Ishikawa (cell line): ENCODE measurements at regions not wholly inside any gene's neighbourhood (a gene's known extent, or its start where the extent isn't known, plus 50 kb on each side); places are given as distances from the start of the nearest gene placed in this dataset.

ENCODE experiments used
- CEBPB ChIP-seq: IDR thresholded peaks from 2 replicates; pipeline ENCODE4 v1.6.1; 2012
- CREB1 ChIP-seq: IDR thresholded peaks from 2 replicates; pipeline ENCODE4 v1.6.1; 2012; ENCODE audit warnings: low read depth
- EGR1 ChIP-seq: IDR thresholded peaks from 2 replicates; pipeline ENCODE4 v1.6.1; 2012
- EP300 ChIP-seq: IDR thresholded peaks from 2 replicates; pipeline ENCODE4 v1.6.1; 2012; ENCODE audit warnings: borderline replicate concordance
- FOXM1 ChIP-seq: IDR thresholded peaks from 2 replicates; pipeline ENCODE4 v1.6.1; 2012; ENCODE audit warnings: low read depth, borderline replicate concordance
- MAX ChIP-seq: IDR thresholded peaks from 2 replicates; pipeline ENCODE4 v1.6.1; 2012
- NFIC ChIP-seq: IDR thresholded peaks from 2 replicates; pipeline ENCODE4 v1.6.1; 2012
- RAD21 ChIP-seq: IDR thresholded peaks from 2 replicates; pipeline ENCODE4 v1.6.1; 2012; ENCODE audit warnings: low read depth
- TAF1 ChIP-seq: IDR thresholded peaks from 2 replicates; pipeline ENCODE4 v1.6.1; 2012; ENCODE audit warnings: low read depth, mild to moderate bottlenecking
- TCF12 ChIP-seq: IDR thresholded peaks from 2 replicates; pipeline ENCODE4 v1.6.1; 2012; ENCODE audit warnings: low read depth
- TEAD4 ChIP-seq: IDR thresholded peaks from 2 replicates; pipeline ENCODE4 v1.6.1; 2012
- USF1 ChIP-seq: IDR thresholded peaks from 2 replicates; pipeline ENCODE4 v1.6.1; 2012
- YY1 ChIP-seq: IDR thresholded peaks from 2 replicates; pipeline ENCODE4 v1.6.1; 2012; ENCODE audit warnings: low read depth
- ZBTB7A ChIP-seq: IDR thresholded peaks from 2 replicates; pipeline ENCODE4 v1.6.1; 2012; ENCODE audit warnings: low read depth
- TF ChIP-seq, protein P1 (sequence below): IDR thresholded peaks from 2 replicates; pipeline ENCODE4 v1.6.1; 2012; ENCODE audit warnings: low read depth, mild to moderate bottlenecking

GRCh38 chr4:165630671-165631070, 242.4 kb upstream of the TLL1 start:
- TF ChIP-seq RAD21: no peak
- no peak for TF ChIP-seq CREB1

GRCh38 chr4:165631208-165631894, 241.7 kb upstream of the TLL1 start:
- TF ChIP-seq RAD21 (no peak), TAF1 (no peak), NFIC (no peak), ZBTB7A (no peak), TCF12 (no peak), YY1 (no peak), TEAD4 (no peak), CREB1 (no peak), FOXM1 (no peak), USF1 (no peak)
- TF ChIP-seq, protein P1, sequence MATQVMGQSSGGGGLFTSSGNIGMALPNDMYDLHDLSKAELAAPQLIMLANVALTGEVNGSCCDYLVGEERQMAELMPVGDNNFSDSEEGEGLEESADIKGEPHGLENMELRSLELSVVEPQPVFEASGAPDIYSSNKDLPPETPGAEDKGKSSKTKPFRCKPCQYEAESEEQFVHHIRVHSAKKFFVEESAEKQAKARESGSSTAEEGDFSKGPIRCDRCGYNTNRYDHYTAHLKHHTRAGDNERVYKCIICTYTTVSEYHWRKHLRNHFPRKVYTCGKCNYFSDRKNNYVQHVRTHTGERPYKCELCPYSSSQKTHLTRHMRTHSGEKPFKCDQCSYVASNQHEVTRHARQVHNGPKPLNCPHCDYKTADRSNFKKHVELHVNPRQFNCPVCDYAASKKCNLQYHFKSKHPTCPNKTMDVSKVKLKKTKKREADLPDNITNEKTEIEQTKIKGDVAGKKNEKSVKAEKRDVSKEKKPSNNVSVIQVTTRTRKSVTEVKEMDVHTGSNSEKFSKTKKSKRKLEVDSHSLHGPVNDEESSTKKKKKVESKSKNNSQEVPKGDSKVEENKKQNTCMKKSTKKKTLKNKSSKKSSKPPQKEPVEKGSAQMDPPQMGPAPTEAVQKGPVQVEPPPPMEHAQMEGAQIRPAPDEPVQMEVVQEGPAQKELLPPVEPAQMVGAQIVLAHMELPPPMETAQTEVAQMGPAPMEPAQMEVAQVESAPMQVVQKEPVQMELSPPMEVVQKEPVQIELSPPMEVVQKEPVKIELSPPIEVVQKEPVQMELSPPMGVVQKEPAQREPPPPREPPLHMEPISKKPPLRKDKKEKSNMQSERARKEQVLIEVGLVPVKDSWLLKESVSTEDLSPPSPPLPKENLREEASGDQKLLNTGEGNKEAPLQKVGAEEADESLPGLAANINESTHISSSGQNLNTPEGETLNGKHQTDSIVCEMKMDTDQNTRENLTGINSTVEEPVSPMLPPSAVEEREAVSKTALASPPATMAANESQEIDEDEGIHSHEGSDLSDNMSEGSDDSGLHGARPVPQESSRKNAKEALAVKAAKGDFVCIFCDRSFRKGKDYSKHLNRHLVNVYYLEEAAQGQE: no peak

GRCh38 chr4:165631912-165632311, 241.1 kb upstream of the TLL1 start:
- TF ChIP-seq ZBTB7A (no peak), TEAD4 (no peak), USF1 (no peak), FOXM1 (no peak), CEBPB (no peak), YY1 (no peak), EP300 (no peak), NFIC (no peak), CREB1 (no peak), EGR1 (no peak), TCF12 (no peak)
- TF ChIP-seq, protein P1: no peak

DNA sequence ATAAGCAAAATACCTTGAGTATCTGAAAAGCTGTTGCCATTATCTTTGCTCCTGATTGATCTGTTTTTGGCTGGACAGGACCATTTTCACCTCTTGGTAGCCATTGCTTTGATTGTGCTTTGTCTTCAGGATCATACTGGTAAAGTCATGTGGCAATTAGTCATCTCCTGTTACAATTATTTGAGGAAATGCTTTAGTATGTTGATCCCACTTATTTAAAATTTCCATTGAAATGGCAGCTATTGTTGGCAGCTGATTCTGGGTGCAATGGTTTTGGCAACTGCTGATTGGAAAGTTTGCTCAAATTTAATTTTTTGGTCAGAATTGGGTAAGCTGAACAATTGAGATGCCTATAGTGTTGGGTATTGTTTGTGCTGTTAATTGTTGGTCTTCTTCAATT, 238.3 kb upstream of the TLL1 start:
- TF ChIP-seq NFIC (no peak), EGR1 (no peak), CEBPB (no peak), RAD21 (no peak), CREB1 (no peak), FOXM1 (no peak), MAX (no peak), EP300 (no peak), TAF1 (no peak), YY1 (no peak), ZBTB7A (no peak), TCF12 (no peak), TEAD4 (no peak), USF1 (no peak)
- TF ChIP-seq, protein P1: no peak

GRCh38 chr4:165635381-165635780, 237.7 kb upstream of the TLL1 start:
- TF ChIP-seq RAD21: no peak
- TF ChIP-seq TEAD4: no peak
- no peak for TF ChIP-seq FOXM1
- TF ChIP-seq CEBPB: no peak
- TF ChIP-seq TCF12: no peak
- TF ChIP-seq USF1: no peak
- no peak for TF ChIP-seq EP300
- no peak for TF ChIP-seq ZBTB7A
- TF ChIP-seq CREB1: no peak
- no peak for TF ChIP-seq MAX
- TF ChIP-seq TAF1: no peak
- no peak for TF ChIP-seq YY1
